ENCODE measurements at regions not wholly inside any gene's neighbourhood (a gene's known extent, or its start where the extent isn't known, plus 50 kb on each side); places are given as distances from the start of the nearest gene placed in this dataset.
"Not testable (repeated sequence)": the region's sequence is repeated elsewhere in the genome, so short reads cannot be mapped to it uniquely, and the experiment has no call there.

GRCh38 chr6:115747719-115748118 is 313.0 kb downstream of the FRK start:
- Histone ChIP-seq H3K36me3 (ENCODE audit: insufficient read depth, low read length) (no peaks in the 10 kb centered on the region), H3K9me3 (ENCODE audit: low read length) (no peaks in the 10 kb centered on the region), H3K4me1 (ENCODE audit: insufficient read depth, low read length, severe bottlenecking) (no peaks in the 10 kb centered on the region), H3K79me2 (ENCODE audit: insufficient read depth, low read length) (no peaks in the 10 kb centered on the region; the same call in 1 of the 2 replicates), H3K4me3 (ENCODE audit: low read depth, low read length, poor library complexity, severe bottlenecking) (no peak overlapping the region), H3F3A (ENCODE audit: insufficient read depth, low read length) (no peaks in the 10 kb centered on the region), H3K27me3 (ENCODE audit: insufficient read depth, low read length) (no peaks in the 10 kb centered on the region), H3K9me2 (ENCODE audit: low read depth, low read length) (no peaks in the 10 kb centered on the region), H2AFZ (ENCODE audit: low read length) (no peak overlapping the region), H3K4me2 (ENCODE audit: low read length) (no peak overlapping the region), H3K27ac (ENCODE audit: low read depth, low read length, poor library complexity, severe bottlenecking) (no peak overlapping the region), H3K9ac (ENCODE audit: low read length) (no peak overlapping the region), H4K20me1 (ENCODE audit: insufficient read depth, low read length) (no peaks in the 10 kb centered on the region)
- TF ChIP-seq CTCF (IDR thresholded peaks at IDR 0.05; ENCODE audit: low read length) = no peak
- no peak for TF ChIP-seq EZH2 (IDR thresholded peaks at IDR 0.05; ENCODE audit: borderline replicate concordance, low read length)

DNA sequence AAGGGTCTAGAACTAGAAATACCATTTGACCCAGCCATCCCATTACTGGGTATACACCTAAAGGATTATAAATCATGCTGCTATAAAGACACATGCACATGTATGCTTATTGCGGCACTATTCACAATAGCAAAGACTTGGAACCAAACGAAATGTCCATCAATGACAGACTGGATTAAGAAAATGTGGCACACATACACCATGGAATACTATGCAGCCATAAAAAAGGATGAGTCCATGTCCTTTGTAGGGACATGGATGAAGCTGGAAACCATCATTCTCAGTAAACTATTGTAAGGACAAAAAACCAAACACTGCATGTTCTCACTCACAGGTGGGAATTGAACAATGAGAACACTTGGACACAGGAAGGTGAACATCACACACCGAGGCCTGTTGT is 314.1 kb downstream of the FRK start:
- H3K9me3 ChIP-seq (ENCODE audit: low read length); H3K9me2 ChIP-seq (ENCODE audit: low read depth, low read length); H3K27me3 ChIP-seq (ENCODE audit: insufficient read depth, low read length); H3K4me1 ChIP-seq (ENCODE audit: insufficient read depth, low read length, severe bottlenecking); H2AFZ ChIP-seq (ENCODE audit: low read length); H3K79me2 ChIP-seq (ENCODE audit: insufficient read depth, low read length); H3K4me2 ChIP-seq (ENCODE audit: low read length); H3F3A ChIP-seq (ENCODE audit: insufficient read depth, low read length); H3K27ac ChIP-seq (ENCODE audit: low read depth, low read length, poor library complexity, severe bottlenecking); H3K9ac ChIP-seq (ENCODE audit: low read length); H3K36me3 ChIP-seq (ENCODE audit: insufficient read depth, low read length); H3K4me3 ChIP-seq (ENCODE audit: low read depth, low read length, poor library complexity, severe bottlenecking); H4K20me1 ChIP-seq (ENCODE audit: insufficient read depth, low read length): not testable (repeated sequence)

- TF ChIP-seq EZH2 (IDR thresholded peaks at IDR 0.05; ENCODE audit: borderline replicate concordance, low read length) (no peak), CTCF (IDR thresholded peaks at IDR 0.05; ENCODE audit: low read length) (no peak)
- no peaks in the 10 kb centered on the region for H4K20me1 ChIP-seq (ENCODE audit: insufficient read depth, low read length)
- H3K9ac ChIP-seq (ENCODE audit: low read length) = no peak overlapping the region
- H3K9me3 ChIP-seq (ENCODE audit: low read length) = no peaks in the 10 kb centered on the region
- H3K4me2 ChIP-seq (ENCODE audit: low read length) = no peak overlapping the region
- H3K79me2 ChIP-seq (ENCODE audit: insufficient read depth, low read length) = no peaks in the 10 kb centered on the region
- H3F3A ChIP-seq (ENCODE audit: insufficient read depth, low read length) = no peaks in the 10 kb centered on the region
- no peaks in the 10 kb centered on the region for H3K4me1 ChIP-seq (ENCODE audit: insufficient read depth, low read length, severe bottlenecking)
- H3K36me3 ChIP-seq (ENCODE audit: insufficient read depth, low read length) = no peaks in the 10 kb centered on the region
- H3K4me3 ChIP-seq (ENCODE audit: low read depth, low read length, poor library complexity, severe bottlenecking) = no peak overlapping the region
- no peaks in the 10 kb centered on the region for H3K9me2 ChIP-seq (ENCODE audit: low read depth, low read length)
- H3K27me3 ChIP-seq (ENCODE audit: insufficient read depth, low read length) = no peaks in the 10 kb centered on the region
- no peak overlapping the region for H2AFZ ChIP-seq (ENCODE audit: low read length)
- no peak overlapping the region for H3K27ac ChIP-seq (ENCODE audit: low read depth, low read length, poor library complexity, severe bottlenecking)
These were observed 319.8 kb downstream of the FRK start for GRCh38 chr6:115740907-115741306.

DNA sequence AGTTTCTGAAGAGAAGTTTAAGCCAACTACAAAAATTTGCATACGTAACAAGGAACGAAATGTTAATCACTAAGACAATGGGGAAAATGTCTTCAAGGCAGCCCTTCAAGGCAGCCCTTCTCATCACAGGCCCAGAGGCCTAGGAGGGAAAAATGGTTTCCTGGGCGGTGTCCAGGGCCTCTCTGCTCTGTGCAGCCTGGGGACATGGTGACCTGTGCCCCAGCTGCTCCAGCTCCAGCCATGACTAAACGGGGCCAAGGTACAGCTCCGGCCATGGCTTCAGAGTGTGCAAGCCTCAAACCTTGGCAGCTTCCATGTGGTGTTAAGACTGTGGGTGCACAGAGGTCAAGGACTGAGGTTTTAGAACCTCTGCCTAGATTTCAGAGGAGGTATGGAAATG is 325.1 kb downstream of the FRK start:
- Histone ChIP-seq H3K79me2 (ENCODE audit: insufficient read depth, low read length) (no peaks in the 10 kb centered on the region), H3K9me3 (ENCODE audit: low read length) (no peaks in the 10 kb centered on the region), H3K27me3 (ENCODE audit: insufficient read depth, low read length) (no peaks in the 10 kb centered on the region), H3K4me2 (ENCODE audit: low read length) (no peak overlapping the region), H3F3A (ENCODE audit: insufficient read depth, low read length) (no peaks in the 10 kb centered on the region), H3K4me1 (ENCODE audit: insufficient read depth, low read length, severe bottlenecking) (no peaks in the 10 kb centered on the region), H3K4me3 (ENCODE audit: low read depth, low read length, poor library complexity, severe bottlenecking) (no peak overlapping the region), H3K9ac (ENCODE audit: low read length) (no peak overlapping the region), H3K27ac (ENCODE audit: low read depth, low read length, poor library complexity, severe bottlenecking) (no peak overlapping the region), H3K36me3 (ENCODE audit: insufficient read depth, low read length) (no peaks in the 10 kb centered on the region), H2AFZ (ENCODE audit: low read length) (no peak overlapping the region), H3K9me2 (ENCODE audit: low read depth, low read length) (no peaks in the 10 kb centered on the region), H4K20me1 (ENCODE audit: insufficient read depth, low read length) (no peaks in the 10 kb centered on the region)
- TF ChIP-seq CTCF (IDR thresholded peaks at IDR 0.05; ENCODE audit: low read length) (no peak), EZH2 (IDR thresholded peaks at IDR 0.05; ENCODE audit: borderline replicate concordance, low read length) (no peak)

Data from OCI-LY1 (cell line).